SH-SY5Y (cell line): ENCODE measurements at regions not wholly inside any gene's neighbourhood (a gene's known extent, or its start where the extent isn't known, plus 50 kb on each side); places are given as distances from the start of the nearest gene placed in this dataset.

ENCODE experiments used
- GATA2 ChIP-seq: IDR thresholded peaks from 2 replicates; pipeline ENCODE4 v1.6.1; 2011; ENCODE audit warnings: mild to moderate bottlenecking, low read depth, low read length
- GATA3 ChIP-seq: IDR thresholded peaks from 2 replicates; pipeline ENCODE4 v1.6.1; 2011; ENCODE audit warnings: low read depth, mild to moderate bottlenecking, low read length, moderate library complexity

DNA sequence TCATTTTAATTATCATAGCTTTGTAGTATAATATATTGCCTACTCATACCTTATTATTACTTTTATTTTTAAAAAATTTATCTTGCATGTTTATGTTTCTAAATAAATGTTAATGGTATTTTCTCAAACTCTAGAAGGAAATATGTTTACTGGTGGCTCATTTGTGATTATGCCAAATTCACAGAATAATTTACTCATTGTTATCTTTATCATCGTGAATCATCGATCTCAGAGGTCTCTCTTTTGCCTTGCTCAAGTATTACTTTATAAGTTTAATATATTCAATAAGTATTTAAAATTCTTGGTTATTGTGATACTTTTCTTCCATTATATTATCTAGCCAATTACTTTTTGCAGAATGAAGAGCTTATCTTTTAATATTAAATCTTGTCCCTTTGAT lies 836.7 kb upstream of the ADAMTS5 start:
- TF ChIP-seq GATA3 (no peak), GATA2 (no peak)
